Transverse colon (tissue), 4 donors: ENCODE measurements at regions not wholly inside any gene's neighbourhood (a gene's known extent, or its start where the extent isn't known, plus 50 kb on each side); places are given as distances from the start of the nearest gene placed in this dataset.

ENCODE experiments used
- CTCF ChIP-seq, 5 experiments: fragments of 200-600 bp in 3 of 5; fragments of 450-650 bp in 2 of 5; sonication (generic) in 3 of 5; IDR thresholded peaks; 1 replicate in 2 of 5; 2 replicates in 3 of 5; pipeline ENCODE4 v1.5.1; 2016 to 2017; ENCODE audit warnings: antibody characterized with exemption in 5 of 5, inconsistent platforms in 3 of 5, mild to moderate bottlenecking in 2 of 5, moderate library complexity in 1 of 5
- POLR2A ChIP-seq: fragments of 450-650 bp; IDR thresholded peaks from one replicate; pipeline ENCODE4 v1.6.1; 2016; ENCODE audit warnings: antibody characterized with exemption, mild to moderate bottlenecking, moderate library complexity
- POLR2AphosphoS5 ChIP-seq, 3 donors: sonication (generic); formaldehyde crosslinking; IDR thresholded peaks; one replicate each; pipeline ENCODE4 v1.6.1; 2016; ENCODE audit warnings: antibody characterized with exemption in 3 of 3

- TF ChIP-seq CTCF (IDR thresholded peaks at IDR 0.05) (no peak), POLR2AphosphoS5 (IDR thresholded peaks at IDR 0.05) (no peak), POLR2A (no peak)
Measured at GRCh38 chr11:23859087-23859486, 637.8 kb upstream of the LUZP2 start.
